Adrenal gland (tissue), 9 donors: ENCODE measurements at regions not wholly inside any gene's neighbourhood (a gene's known extent, or its start where the extent isn't known, plus 50 kb on each side); places are given as distances from the start of the nearest gene placed in this dataset.

Source experiments
- DNase-seq, 7 donors: peaks; one replicate each; pipeline ENCODE4 v3.0.0-alpha.2; 2019 to 2020
- H3K27ac ChIP-seq, 5 donors: fragments of 200-600 bp; sonication (generic) in 4 of 5; 1 replicate in 3 of 5; 2 replicates in 2 of 5; pipeline versions ENCODE4 v1.5.1 to v1.8.0; 2016 to 2020; ENCODE audit warnings: mild to moderate bottlenecking in 1 of 5
- H3K27me3 ChIP-seq: fragments of 200-600 bp; 2 replicates; pipeline ENCODE4 v1.8.0; 2021
- H3K36me3 ChIP-seq, 2 donors: fragments of 200-600 bp; replicated peaks in 1 of 2; 1 replicate in 1 of 2; 2 replicates in 1 of 2; pipeline versions ENCODE4 v1.5.1 to v1.8.0; 2018 to 2022
- H3K4me1 ChIP-seq, 2 donors: fragments of 200-600 bp; replicated peaks in 1 of 2; 1 replicate in 1 of 2; 2 replicates in 1 of 2; pipeline versions ENCODE4 v1.5.1 to v1.8.0; 2018 to 2021
- H3K4me3 ChIP-seq, 4 donors: fragments of 200-600 bp; sonication (generic) in 3 of 4; one replicate each; pipeline ENCODE4 v1.5.1; 2016 to 2018
- H3K9me3 ChIP-seq, 3 donors: fragments of 200-600 bp; sonication (generic) in 1 of 3; replicated peaks in 1 of 3; 1 replicate in 2 of 3; 2 replicates in 1 of 3; pipeline versions ENCODE4 v1.5.1 to v1.8.0; 2016 to 2021
- POLR2A ChIP-seq, 2 donors: fragments of 450-650 bp; IDR thresholded peaks; one replicate each; pipeline ENCODE4 v1.6.1; 2017; ENCODE audit warnings: antibody characterized with exemption in 2 of 2, mild to moderate bottlenecking in 2 of 2, moderate library complexity in 1 of 2
- WGBS, 4 donors: extraction: QIAGEN DNeasy Blood & Tissue Kit in 2 of 4; methylation state at CpG; one replicate each; pipeline versions ENCODE4 v1.1.5 to v1.1.7; 2013 to 2017; 5-methylcytosine and 5-hydroxymethylcytosine counted together
- intact Hi-C, 2 donors: fragments of 100-400 bp; cut with DNase I; formaldehyde crosslinking; loops; one replicate each; pipeline versions ENCODE4 v1.14.1 to v1.15.0; 2022 to 2023
- TF ChIP-seq, protein P1 (sequence below), 6 experiments: fragments of 450-650 bp in 4 of 6; fragments of 200-600 bp in 2 of 6; sonication (generic) in 1 of 6; IDR thresholded peaks; 1 replicate in 5 of 6; 2 replicates in 1 of 6; pipeline versions ENCODE4 v1.5.1 to v1.8.0; 2016 to 2021; ENCODE audit warnings: antibody characterized with exemption in 6 of 6, mild to moderate bottlenecking in 2 of 6, moderate library complexity in 1 of 6
- donor health status: healthy with polysubstance abuse.
- donor health status: Bipolar disorder and iron deficiency.
- donor health status: DM: yes; HTN: yes; CAD: no.
- donor health status: DM: no; HTN: no; CAD: no.
- donor health status: DM: no; HTN: no; CAD: no.

- Histone ChIP-seq H3K9me3 (no peaks in the 10 kb centered on the region), H3K4me3 (no peak overlapping the region), H3K27ac (no peak overlapping the region), H3K36me3 (no peaks in the 10 kb centered on the region), H3K4me1 (no peaks in the 10 kb centered on the region), H3K27me3 (no peaks in the 10 kb centered on the region)
- intact Hi-C loops: no loop called here
- no peak for DNase-seq
- no peak for TF ChIP-seq POLR2A (IDR thresholded peaks at IDR 0.05)
- TF ChIP-seq, protein P1, sequence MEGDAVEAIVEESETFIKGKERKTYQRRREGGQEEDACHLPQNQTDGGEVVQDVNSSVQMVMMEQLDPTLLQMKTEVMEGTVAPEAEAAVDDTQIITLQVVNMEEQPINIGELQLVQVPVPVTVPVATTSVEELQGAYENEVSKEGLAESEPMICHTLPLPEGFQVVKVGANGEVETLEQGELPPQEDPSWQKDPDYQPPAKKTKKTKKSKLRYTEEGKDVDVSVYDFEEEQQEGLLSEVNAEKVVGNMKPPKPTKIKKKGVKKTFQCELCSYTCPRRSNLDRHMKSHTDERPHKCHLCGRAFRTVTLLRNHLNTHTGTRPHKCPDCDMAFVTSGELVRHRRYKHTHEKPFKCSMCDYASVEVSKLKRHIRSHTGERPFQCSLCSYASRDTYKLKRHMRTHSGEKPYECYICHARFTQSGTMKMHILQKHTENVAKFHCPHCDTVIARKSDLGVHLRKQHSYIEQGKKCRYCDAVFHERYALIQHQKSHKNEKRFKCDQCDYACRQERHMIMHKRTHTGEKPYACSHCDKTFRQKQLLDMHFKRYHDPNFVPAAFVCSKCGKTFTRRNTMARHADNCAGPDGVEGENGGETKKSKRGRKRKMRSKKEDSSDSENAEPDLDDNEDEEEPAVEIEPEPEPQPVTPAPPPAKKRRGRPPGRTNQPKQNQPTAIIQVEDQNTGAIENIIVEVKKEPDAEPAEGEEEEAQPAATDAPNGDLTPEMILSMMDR (IDR thresholded peaks at IDR 0.05): no peak
- WGBS, 4 donors: 83 to 95% (median 87%) methylated on average over 2 to 4 of the region's 4 CpGs
Observed at GRCh38 chr20:12058216-12058615, 140.5 kb downstream of the BTBD3 start.

DNA sequence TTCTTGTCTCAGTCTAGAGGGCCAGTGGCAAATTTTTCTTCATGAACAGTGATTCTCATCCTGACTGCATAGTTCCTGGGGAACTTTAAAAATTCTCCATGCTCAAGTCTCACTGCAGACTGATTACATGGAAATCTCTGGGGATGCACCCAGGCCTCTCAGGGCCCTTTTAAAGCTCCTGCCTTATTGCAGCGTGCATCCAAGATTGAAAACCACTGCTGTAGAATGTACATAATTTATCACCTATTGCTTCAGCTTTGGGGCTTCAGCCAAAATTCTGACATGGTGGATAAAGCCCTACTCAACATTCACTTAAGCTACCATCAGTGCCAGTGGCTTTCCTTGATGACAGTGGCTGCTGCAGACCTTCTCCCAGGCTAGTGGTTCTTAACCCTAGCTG, 143.8 kb downstream of the BTBD3 start:
- TF ChIP-seq POLR2A (IDR thresholded peaks at IDR 0.05): no peak
- TF ChIP-seq, protein P1 (IDR thresholded peaks at IDR 0.05): no peak
- H3K36me3 ChIP-seq: no peaks in the 10 kb centered on the region
- WGBS, 4 donors: 55 to 67% (median 64%) methylated on average over 1 of the region's 1 CpG

GRCh38 chr20:12063106-12063684, 145.5 kb downstream of the BTBD3 start:
- TF ChIP-seq POLR2A (IDR thresholded peaks at IDR 0.05): no peak
- TF ChIP-seq, protein P1 (IDR thresholded peaks at IDR 0.05): no peak
- Histone ChIP-seq H3K27ac (no peak overlapping the region), H3K36me3 (no peaks in the 10 kb centered on the region), H3K4me3 (no peak overlapping the region), H3K4me1 (no peaks in the 10 kb centered on the region), H3K9me3 (no peaks in the 10 kb centered on the region), H3K27me3 (no peaks in the 10 kb centered on the region)
- intact Hi-C loops: no loop called here
- DNase-seq: no peak
- 74 to 89% (median 80%) methylated on average over 1 of the region's 1 CpG for WGBS, 4 donors

More for the DNA sequence above, 143.8 kb downstream of the BTBD3 start:
- no peak overlapping the region for H3K4me3 ChIP-seq
- no peaks in the 10 kb centered on the region for H3K27me3 ChIP-seq
- DNase-seq: no peak
- no peak overlapping the region for H3K27ac ChIP-seq
- H3K9me3 ChIP-seq: no peaks in the 10 kb centered on the region
- H3K4me1 ChIP-seq: no peaks in the 10 kb centered on the region
- intact Hi-C loops: no loop called here

DNA sequence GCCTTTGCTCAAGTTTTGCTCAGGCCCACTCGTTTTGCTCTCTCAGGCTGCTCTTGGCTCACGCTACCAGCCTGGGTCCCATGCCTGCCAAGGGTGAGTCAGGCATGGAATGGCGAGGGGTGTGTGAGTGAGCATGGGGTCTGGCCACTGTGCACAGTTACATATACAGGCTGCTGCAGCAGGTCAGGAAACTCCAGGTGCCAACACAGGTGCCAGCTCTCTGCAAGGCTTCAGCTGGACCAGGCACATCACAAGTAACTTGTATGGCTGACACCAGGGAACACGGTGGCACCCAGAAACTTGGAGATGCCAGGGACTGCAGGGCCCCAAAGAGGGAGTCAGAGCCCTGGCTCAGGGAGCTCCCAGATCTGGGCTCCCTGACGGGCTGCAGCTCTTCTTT, 146.8 kb downstream of the BTBD3 start:
- no peaks in the 10 kb centered on the region for H3K27me3 ChIP-seq
- 76 to 88% (median 86%) methylated on average over 4 to 5 of the region's 5 CpGs for WGBS, 4 donors
- no peak for DNase-seq
- H3K36me3 ChIP-seq: no peaks in the 10 kb centered on the region
- no peaks in the 10 kb centered on the region for H3K4me1 ChIP-seq
- H3K27ac ChIP-seq: no peak overlapping the region
- TF ChIP-seq POLR2A (IDR thresholded peaks at IDR 0.05): no peak
- TF ChIP-seq, protein P1 (IDR thresholded peaks at IDR 0.05): no peak
- H3K4me3 ChIP-seq: no peak overlapping the region
- intact Hi-C loops: no loop called here
- H3K9me3 ChIP-seq: no peaks in the 10 kb centered on the region
